ENCODE measurements at regions not wholly inside any gene's neighbourhood (a gene's known extent, or its start where the extent isn't known, plus 50 kb on each side); places are given as distances from the start of the nearest gene placed in this dataset.

DNA sequence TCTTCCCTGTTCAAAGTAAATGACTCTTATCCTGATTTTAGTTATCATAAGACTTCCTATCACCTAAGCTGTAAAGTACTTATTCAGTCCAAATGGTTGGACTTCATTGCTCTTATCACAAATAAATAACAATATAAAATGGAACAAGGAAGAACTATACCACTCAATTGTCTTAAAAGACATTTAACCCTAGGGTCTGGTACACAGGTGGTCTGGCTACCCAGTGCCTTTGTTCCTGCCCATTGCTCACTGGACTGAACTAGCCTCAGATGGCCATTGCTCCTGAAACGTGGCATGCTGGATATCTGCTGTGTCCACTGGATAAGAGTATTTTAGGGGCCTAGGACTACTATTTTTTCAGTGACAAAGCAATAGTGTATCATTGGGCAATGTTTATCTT lies 574.3 kb upstream of the CA10 start:
- no peak overlapping the region for H3K4me3 ChIP-seq (ENCODE audit: low read length)
- TF ChIP-seq, protein P1, sequence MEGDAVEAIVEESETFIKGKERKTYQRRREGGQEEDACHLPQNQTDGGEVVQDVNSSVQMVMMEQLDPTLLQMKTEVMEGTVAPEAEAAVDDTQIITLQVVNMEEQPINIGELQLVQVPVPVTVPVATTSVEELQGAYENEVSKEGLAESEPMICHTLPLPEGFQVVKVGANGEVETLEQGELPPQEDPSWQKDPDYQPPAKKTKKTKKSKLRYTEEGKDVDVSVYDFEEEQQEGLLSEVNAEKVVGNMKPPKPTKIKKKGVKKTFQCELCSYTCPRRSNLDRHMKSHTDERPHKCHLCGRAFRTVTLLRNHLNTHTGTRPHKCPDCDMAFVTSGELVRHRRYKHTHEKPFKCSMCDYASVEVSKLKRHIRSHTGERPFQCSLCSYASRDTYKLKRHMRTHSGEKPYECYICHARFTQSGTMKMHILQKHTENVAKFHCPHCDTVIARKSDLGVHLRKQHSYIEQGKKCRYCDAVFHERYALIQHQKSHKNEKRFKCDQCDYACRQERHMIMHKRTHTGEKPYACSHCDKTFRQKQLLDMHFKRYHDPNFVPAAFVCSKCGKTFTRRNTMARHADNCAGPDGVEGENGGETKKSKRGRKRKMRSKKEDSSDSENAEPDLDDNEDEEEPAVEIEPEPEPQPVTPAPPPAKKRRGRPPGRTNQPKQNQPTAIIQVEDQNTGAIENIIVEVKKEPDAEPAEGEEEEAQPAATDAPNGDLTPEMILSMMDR (IDR thresholded peaks at IDR 0.05; ENCODE audit: insufficient read depth, low read depth, low read length, missing control alignments) = no peak
- DNase-seq (ENCODE audit: low read depth) = no peak

DNA sequence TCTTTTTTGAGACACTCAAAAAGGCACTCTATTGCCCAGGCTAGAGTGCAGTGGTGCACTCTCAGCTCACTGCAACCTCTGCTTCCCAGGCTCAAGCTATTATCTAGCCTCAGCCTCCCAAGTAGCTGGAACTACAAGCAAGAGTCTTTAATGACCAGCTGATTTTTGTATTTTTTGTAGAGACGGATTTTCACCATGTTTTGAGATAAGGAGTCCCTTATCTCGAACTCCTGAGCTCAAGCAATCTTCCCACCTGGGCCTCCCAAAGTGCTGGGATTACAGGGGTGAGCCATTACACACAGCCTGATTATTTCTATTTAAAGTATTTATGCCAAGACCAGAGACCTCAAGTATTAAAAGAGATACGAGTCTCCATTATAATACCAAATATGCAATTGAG lies 566.1 kb upstream of the CA10 start:
- no peak overlapping the region for H3K4me3 ChIP-seq (ENCODE audit: low read length)
- no peak for DNase-seq (ENCODE audit: low read depth)
- TF ChIP-seq, protein P1 (IDR thresholded peaks at IDR 0.05; ENCODE audit: insufficient read depth, low read depth, low read length, missing control alignments) = no peak

DNA sequence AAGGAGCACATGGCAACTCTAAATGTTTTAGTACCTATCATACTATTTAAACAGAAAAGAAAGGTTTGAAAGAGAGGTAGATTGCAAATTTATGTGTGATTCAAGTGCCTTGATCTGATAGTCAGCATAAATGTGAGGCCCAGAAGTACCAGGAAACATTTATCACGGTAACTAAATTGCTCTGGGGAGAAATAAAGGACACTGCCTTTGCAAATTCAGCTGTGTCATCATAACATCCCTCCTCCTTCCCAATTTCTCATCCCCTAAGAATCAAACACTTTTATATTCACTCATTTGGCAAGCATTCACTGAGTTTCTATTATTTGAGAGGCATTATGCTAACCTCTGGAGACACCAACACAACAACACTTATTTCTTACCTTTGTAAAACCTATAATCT lies 563.4 kb upstream of the CA10 start:
- TF ChIP-seq, protein P1 (IDR thresholded peaks at IDR 0.05; ENCODE audit: insufficient read depth, low read depth, low read length, missing control alignments) = no peak
- H3K4me3 ChIP-seq (ENCODE audit: low read length) = no peak overlapping the region
- DNase-seq (ENCODE audit: low read depth) = no peak

DNA sequence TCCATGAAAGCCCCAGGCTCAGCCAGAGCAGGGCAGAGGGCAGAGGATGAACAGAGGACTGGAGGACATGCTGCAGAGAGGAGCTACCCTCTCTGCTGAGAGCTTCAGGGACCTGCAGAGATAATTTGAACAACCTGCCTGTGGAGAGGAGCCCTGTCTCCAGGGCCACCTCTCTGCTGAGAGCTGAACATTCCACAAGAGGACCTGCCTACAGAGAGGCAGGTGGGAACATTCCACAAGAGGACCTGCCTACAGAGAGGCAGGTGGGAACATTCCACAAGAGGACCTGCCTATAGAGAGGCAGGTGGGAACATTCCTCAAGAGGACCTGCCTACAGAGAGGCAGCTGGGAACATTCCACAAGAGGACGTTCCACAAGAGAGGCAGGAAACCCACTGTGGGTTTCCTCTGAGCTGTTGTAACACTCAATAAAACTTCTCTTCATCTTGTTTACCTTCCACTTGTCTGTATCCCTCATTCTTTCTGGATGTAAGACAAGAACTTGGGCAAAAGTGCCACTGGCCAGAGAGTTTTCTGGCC lies 551.9 kb upstream of the CA10 start:
- TF ChIP-seq, protein P1 (IDR thresholded peaks at IDR 0.05; ENCODE audit: insufficient read depth, low read depth, low read length, missing control alignments) = no peak
- DNase-seq (ENCODE audit: low read depth) = no peak
- no peak overlapping the region for H3K4me3 ChIP-seq (ENCODE audit: low read length)

DNA sequence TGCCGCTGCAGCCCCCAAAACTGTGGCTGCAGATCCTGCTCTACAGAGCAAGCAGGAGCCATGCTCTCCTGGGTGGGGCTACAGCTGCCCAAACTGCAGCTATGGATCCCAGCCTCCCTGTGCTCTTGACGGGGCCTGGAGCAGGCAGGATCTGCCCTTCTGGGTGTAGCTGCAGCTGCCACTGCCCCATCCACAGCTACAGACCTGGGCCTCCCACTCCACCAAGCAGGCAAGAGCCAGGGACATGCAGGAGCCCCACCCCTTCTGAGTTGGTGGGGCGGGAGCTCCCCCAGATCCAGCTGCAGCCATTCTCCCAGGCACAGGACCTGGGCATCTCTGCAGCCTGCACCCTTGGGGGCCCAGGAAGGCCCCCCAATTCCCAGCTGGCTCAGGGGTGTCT lies 551.2 kb upstream of the CA10 start:
- TF ChIP-seq, protein P1 (IDR thresholded peaks at IDR 0.05; ENCODE audit: insufficient read depth, low read depth, low read length, missing control alignments) = no peak
- DNase-seq (ENCODE audit: low read depth) = no peak
- H3K4me3 ChIP-seq (ENCODE audit: low read length) = no peak overlapping the region

DNA sequence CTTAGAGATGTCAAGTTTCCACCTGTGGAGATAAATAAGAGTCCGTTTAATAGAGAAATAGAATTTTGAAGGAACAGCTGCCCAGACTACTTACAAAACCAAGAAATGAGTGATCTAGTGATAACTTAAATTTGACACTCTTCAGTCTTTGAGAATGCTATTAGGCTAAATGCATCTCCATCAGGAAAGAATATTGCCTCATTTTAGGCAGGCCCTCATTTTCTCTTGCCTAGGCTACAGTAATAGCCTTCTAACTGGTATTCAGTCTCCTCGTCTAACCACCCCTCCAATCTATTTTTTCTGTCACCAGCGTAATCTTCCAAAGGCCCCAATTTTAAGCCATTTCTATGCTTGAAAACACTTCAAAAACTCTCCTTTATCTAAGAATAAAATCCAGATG lies 537.8 kb upstream of the CA10 start:
- H3K4me3 ChIP-seq (ENCODE audit: low read length) = no peak overlapping the region
- TF ChIP-seq, protein P1 (IDR thresholded peaks at IDR 0.05; ENCODE audit: insufficient read depth, low read depth, low read length, missing control alignments) = no peak
- no peak for DNase-seq (ENCODE audit: low read depth)

DNA sequence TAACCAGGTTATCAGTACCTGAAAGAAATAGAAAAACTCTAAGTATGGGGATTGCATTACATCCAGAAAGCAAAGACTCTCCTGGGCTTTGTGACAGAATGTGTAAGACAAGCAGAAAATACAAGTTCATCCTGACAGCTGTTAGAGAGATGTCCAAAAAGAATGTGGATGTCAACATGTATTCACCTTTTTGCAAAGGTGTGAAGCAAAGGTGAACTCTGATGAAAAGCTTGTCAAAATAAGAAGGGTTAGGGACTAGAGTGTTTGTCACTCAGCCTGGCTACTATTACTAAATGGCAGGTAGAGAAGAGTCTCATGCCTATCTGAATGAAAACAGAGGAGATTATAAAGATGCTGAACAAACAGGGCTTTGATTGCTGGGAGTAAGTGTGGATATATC lies 527.6 kb upstream of the CA10 start:
- H3K4me3 ChIP-seq (ENCODE audit: low read length) = no peak overlapping the region
- TF ChIP-seq, protein P1 (IDR thresholded peaks at IDR 0.05; ENCODE audit: insufficient read depth, low read depth, low read length, missing control alignments) = no peak
- DNase-seq (ENCODE audit: low read depth) = no peak

All from epithelial cell of esophagus (primary cell).